Cerebellar cortex (tissue), 1 donor: ENCODE measurements at regions not wholly inside any gene's neighbourhood (a gene's known extent, or its start where the extent isn't known, plus 50 kb on each side); places are given as distances from the start of the nearest gene placed in this dataset.
"Not testable (repeated sequence)": the region's sequence is repeated elsewhere in the genome, so short reads cannot be mapped to it uniquely, and the experiment has no call there.

Experiments used
- DNase-seq: peaks from one replicate; pipeline ENCODE4 v3.0.0-alpha.2; 2015; ENCODE audit warnings: low spot score

DNA sequence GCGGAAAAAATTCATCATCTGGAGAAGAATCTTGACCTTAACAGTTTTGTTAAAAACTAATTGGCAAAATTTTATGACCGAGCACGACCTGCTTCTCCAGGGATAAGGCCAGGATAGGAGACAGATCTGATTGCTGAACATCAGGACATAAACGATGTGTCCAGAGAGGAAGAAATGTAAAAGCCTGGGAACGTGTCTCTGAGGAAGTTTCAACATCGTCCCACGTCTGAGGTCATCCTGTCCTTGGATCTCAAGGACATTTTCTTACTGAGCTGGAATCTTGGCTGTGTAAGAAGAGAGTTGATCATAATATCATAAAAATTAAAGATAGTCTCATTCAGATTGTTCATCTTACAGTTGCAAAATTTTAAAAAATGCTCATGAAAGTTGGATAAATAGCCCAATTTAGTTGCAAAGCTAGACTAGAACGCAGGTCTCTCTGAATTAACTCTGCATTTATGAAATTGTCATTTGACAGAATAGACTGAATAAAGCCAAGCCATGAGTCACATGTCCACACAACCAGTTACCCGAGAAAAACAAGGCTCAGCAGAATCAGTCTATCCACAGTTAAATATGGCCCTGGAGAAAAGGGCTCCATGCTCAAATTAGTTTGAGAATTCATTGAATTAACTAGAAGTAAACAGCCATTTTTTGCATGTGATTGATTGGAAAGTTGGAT, 120.0 kb upstream of the EGFR start:
- no peak for DNase-seq

DNA sequence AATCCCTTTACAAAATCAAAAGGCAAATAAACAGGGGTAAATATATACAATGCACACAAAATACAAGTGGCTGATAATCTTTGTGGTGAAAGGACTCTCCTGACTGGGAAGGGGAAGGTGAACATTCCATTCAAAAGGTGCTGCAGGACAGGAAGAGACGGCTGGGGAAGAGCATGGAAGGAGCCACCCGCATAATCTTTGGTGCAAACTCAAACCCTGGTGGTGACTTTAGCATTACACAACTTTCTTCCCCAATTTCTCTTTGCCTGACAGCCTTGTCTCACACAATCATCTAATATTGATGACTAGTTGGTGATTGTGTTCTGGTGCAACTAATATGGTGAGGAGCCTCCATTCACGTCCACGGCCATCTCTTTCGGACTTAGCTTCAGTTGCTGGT, 117.0 kb upstream of the EGFR start:
- no peak for DNase-seq

DNA sequence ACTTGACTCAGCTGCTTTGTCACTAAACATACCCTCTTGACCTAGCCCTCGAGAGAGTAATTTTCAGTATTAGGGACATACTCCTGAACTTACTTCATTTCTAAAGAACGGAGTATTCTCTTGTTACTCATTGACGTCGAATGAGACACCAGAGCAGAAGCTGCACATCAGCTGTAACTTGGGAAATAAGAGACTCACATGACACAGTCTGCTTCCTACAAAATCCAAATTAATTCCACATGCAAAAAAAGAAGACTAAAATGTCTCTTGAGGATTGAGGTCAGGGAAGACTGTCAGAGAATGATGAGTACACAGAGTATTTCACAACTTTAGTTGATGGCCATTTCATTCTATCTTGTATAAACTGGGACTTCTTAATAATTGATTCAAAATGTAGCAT, 114.7 kb upstream of the EGFR start:
- DNase-seq, result no peak

DNA sequence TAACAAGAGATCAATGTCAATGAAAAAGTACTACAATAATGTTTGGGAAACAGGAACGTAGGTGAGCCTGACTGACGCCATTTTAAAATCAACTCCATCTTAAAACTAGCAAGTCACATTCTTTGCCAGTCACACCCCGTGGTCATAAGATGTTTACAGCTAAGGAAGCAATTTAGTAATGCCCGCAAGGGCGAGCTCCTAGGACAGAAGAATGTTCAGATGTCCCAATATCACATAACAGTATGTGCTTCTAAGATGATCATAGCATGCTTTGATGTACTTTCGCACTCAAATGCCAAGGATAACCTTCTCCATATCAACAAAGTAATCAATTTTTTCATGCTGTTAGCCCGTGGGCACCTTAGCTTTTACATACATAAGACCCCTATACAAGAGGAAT, 113.8 kb upstream of the EGFR start:
- no peak for DNase-seq

DNA sequence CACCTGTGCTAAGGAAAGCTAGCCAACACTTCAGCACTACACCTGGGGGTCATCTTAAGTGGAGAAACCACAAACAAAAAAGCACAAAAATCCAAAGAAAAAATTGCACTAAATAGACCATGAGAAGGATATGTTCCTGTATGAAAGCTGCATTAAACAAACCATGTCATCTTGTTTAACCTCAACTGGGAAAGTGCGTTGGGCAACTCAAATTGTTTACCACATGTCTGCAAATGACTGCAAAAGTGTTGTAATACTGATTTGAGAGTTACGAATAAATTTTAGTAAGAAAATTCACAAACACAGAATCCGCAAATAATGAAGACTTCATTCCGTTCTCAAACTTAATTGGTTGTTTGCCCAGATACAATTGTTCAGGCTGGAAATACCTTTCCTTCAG, 111.9 kb upstream of the EGFR start:
- no peak for DNase-seq

DNA sequence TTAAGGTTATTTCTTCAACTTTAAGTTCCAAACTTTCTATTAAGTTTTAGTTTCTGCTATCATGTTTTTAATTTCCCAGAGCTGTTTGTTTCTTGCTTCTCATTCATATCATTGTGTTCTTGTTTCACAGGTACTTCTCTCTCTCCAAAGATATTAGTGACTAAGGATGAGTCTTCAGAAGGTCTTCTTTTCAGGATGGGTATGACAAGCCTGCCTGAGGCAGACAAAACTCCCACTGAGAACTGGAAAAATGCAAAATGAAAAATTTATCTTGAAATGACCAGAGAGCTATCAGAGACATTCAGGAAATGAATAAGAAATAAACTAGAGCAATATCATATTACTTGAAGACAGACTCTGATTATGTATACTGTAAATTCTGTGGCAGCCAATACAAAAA, 110.8 kb upstream of the EGFR start:
- no peak for DNase-seq

DNA sequence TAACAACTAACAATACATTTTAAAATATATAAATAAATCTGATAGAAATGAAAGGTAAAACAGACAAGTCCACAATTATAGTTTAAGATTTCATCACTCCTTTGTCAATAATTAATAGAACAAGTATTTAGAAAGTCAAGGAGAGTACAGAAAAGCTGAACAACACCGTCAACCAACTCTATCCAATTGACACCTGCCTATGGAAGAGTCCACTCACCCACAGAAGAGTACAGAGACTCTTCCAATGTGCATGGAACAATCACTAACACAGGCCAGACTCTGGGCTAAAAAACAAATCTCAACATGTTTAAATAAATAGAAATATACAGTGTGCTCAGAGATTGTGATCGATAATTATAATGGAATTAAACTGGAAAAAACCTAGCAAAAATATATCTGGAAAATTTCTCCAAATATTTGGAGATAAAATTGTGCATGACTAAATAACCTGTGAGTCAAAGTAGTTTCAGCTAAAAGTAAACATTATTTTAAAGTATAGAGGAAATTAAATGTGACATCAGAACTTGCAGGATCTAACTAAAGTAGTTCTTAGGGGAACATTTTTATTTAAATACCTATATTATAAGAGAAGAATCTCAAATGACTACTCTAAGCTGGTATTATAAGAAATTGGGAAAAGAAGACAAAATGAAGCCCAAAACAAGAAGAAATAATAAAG, 109.9 kb upstream of the EGFR start:
- DNase-seq, result no peak

DNA sequence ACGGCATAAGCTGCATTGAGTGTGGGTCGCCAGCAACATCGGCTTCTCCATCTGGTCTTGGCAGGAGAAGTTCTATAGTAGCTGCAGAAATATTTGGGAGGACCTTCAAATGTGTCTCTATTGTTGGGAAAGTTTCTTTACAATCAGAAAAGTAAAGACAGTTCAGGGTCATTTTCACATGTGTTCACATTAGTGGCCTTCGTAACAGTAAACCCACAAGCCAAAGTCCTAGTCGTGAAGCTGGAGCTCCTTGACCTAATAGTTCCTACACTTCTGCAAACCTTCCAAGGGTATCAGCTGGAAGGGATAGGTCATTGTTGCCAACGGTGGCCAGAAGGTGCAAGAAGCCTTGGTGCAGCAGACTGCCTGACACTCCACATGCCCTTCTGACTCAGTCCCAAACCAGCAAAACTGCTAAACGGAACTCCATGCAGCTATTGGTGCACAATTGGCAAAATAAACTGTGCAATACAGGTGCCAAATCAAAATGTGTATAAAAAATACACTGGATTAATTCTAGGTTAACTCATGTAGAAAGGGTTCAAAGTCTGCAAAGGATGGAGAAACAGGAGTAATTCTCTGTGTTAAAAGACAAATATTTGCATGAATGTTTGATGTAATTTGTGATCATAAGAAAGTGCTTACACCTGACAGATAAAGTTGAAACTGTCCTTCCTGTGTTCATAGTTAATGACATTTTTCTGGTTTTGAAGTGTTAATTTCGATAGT, 102.8 kb upstream of the EGFR start:
- DNase-seq, result no peak

DNA sequence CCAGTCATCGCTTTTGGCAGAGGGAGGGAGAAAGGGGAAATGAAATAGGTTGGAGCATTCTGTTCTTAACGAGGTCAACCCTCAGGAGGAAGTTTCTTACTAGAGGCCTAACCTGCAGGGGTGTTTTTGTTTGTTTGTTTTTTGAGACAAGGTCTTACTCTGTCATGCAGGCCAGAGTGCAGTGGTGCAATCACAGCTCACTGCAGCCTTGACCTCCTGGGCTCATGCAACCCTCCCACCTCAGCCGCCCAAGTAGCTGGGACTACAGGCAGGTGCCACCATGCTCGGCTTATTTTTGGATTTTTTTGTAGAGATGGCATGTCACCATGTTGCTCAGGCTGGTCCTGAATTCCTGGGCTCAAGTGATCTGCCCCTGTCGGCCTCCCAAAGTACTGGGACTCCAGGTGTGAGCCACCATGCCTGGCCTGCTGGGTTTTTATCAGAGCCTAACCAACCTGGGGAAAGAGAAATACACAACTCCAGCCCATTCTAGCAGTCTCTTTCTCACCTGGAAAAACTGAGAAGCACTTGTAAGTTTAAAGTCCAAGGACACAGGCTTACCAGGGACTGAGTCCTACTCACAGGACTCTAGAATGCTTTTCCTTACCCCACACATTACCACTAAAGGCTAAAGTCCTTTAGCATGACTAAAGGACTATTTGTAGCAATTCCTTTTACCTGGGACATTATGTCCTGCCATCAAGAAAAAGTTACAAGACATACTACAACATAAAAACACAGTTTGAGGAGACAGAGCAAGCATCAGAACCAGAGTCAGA, 101.0 kb upstream of the EGFR start:
- no peak for DNase-seq

DNA sequence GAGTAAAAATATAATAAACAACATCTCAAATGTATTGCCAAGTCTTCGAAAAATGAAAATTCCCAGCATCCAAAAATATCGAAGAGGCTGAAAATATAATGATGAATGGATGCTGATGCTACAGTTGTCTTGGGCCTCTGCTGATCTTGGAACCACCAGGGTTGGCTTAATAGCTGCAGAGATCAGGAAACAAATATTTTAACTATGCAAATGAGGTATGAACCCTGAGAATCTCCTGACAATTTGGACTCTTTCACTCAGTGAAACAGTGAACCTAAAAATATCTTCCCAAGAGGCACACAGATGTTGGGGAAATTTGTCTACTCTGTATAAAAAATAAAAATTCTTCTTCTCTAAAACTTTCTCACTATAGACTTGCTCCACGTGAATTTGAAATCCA, 97.7 kb upstream of the EGFR start:
- no peak for DNase-seq

DNA sequence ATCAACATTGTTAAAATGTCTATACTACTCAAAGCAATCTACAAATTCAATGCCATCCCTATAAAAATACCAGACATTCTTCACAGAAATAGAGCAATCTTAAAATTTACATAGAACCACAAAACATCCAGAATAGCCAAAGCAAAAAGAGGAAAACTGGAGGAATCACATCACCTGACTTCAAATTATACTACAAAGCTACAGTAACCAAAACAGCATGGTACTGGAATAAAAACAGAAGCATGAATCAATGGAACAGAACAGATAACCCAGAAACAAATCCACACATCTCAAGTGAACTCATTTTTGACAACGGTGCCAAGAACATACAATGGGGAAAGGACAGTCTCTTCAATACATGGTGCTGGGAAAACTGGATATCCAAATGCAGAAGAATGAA, 87.3 kb upstream of the EGFR start:
- no peak for DNase-seq

DNA sequence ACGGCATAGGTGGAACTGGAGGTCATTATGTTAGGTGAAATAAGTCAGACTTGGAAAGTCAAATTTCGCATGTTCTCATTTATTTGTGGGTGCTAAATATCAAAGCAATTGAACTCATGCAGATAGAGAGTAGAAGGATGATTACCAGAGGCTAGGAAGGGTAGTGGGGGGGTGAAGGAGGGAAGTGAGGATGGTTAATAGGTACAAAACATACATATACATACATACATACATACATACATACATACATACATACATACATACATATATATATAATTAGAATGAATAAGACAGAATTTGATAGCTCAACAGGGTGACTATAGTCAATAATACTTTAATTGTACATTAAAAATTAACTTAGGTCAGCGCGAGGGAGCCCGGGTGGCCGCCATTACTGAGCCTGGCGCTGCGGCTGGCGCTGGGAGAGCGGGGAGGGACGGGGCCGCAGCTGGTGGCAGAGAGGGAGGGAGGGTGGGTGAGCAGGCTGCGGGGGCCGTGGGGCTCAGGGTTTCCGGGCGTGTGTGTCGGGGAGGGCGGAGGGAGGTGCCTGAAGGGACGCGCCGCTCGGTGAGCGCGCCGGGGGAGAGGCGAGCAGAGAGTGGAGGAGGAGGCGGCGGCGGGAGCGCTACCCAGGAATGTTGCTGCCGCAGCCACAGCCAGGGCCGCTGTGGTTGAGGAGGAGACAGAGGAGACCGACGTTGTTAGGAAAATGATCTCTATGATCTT, 85.8 kb upstream of the EGFR start:
- no peak for DNase-seq

DNA sequence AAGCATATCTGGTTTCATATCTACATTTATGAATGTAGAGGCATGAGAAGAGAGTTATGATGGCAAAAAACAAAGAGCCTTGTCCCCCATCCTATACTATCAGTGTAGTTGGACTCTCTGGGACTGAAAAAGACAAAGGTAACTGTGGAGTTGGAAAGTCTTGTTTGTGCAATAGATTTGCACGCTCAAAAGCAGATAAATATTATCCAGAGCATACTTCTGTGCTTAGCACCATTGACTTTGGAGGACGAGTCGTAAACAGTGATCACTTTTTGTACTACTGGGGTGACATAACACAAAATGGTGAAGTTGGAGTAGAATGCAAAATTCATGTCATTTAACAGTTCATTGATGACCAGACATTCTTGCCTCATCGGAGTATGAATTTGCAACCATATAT, 85.2 kb upstream of the EGFR start:
- no peak for DNase-seq

DNA sequence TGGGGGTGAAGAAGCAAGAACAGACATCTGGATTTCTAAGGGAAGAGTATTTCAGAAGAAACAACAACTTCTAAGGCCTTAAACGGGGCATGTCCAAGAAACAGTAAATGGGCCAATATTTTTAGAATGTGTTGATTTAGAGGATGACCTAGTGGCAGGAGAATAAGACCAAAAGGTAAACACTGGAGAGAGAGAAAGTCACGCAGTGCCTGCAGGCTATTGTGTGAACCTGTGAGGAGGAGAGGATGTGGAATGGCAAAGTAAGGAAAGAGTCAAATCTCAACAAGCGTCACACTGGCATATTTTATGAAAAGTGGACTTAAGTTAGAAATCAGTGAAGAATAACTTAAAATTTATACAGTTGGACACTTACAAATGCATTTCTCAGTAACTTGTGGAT, 78.1 kb upstream of the EGFR start:
- no peak for DNase-seq

DNA sequence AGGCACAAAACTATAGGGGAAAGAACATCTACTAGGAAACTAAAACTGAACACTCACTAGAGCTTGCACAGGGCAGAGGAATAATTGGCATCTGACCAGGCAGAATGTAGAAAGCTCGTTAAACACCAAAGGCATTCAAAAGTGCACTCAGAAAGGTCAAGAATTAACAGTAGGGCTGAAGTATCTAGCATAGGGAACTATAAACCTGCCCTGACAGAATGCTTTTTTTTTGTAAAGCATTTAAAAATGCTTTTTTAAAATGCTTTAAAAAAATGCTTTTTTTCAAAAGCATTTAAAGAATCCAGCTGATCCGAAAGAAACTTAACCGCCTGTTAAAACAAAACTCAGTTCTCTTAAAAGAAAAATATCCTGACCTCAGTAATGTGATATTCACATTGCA, 74.6 kb upstream of the EGFR start:
- DNase-seq, result no peak

DNA sequence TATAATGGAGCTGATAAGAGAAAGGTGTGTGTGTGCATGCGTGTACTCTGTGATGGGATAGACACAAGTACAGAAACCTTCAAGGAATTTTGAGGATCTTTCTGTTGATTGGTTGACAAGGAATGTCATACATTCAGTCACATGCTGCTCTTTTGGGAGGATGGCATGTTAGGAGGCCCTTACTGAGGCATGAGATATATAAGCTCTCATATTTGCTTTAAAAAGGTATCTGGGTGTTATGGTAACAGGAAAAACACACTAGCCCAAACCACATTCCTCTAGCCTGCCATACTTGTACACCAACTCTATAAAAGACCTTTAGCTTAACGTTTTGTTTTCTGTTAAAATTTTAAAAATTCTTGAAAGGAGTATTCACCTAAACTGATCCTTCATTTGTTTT, 72.5 kb upstream of the EGFR start:
- DNase-seq, result no peak

DNA sequence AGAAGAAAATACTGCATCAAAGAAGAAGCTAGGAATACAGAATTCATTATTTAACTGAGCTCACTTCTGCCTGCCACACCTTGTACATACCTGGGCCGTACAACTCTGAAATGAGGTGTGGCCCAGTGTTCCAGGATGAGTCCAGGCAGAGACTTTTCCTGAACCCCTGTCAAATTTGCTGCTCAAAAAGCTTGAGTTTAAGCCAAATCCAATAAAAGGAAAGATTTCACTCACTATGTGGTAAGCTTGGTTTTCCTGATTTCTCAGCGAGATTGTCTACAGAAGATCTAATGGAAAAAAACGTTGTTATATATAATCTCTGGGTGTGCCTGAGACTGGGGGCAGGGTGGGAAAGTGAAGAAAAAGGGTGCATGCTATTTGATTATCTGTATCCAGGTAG, 72.1 kb upstream of the EGFR start:
- DNase-seq, result no peak

DNA sequence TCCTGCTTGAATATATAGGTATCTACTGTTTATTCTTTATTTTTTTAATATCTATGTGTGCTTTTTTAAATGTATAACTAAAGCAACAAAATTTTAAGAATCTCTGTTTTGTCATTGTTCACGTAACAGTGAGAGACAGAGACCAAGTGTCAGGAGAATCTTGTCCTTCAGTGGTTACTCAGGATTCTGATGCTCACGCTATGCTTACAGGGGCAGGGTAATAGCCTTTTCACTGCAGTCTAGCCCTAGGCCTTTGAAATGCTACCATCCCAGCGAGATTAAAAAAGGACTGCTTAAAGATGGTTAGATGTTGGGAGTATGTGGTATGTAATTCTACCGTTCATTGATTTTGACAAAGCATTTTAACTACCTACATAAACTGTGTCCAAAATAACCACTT, 71.6 kb upstream of the EGFR start:
- no peak for DNase-seq

DNA sequence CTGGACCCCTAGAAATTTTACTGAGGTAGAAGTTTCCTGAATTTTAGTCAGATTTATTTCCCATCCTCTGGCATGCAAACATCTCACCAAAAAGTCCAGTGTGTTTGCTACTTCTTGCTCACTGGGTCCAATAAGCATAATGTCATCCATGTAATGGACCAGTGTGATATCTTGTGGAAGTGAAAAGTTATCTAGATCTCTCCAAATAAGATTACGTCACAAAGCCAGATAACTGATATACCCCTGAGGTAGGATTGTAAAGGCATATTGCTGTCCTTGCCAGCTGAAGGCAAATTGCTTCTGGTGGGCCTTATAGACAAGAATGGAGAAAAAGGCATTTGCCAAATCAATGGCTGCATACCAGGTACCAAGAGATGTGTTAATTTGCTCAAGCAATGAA, 69.3 kb upstream of the EGFR start:
- DNase-seq, result not testable (repeated sequence)

DNA sequence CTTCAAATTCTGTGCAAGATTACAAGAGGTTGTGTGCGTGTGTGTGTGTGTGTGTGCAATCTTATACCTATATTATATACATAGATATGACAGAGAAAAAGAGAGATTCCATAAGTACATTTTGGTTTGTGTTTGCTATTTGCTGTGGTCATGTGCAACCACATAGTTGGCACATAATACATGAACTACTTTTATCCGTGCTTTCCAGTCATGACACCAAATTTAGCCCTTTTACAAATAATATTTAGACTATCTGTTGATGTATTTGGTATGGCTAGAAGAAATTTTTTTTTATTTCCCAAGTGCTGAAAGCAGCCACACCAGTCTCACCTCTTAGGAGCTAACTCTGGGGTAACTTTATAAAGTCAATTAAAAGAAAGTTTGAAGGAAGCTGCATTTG, 63.5 kb upstream of the EGFR start:
- no peak for DNase-seq

DNA sequence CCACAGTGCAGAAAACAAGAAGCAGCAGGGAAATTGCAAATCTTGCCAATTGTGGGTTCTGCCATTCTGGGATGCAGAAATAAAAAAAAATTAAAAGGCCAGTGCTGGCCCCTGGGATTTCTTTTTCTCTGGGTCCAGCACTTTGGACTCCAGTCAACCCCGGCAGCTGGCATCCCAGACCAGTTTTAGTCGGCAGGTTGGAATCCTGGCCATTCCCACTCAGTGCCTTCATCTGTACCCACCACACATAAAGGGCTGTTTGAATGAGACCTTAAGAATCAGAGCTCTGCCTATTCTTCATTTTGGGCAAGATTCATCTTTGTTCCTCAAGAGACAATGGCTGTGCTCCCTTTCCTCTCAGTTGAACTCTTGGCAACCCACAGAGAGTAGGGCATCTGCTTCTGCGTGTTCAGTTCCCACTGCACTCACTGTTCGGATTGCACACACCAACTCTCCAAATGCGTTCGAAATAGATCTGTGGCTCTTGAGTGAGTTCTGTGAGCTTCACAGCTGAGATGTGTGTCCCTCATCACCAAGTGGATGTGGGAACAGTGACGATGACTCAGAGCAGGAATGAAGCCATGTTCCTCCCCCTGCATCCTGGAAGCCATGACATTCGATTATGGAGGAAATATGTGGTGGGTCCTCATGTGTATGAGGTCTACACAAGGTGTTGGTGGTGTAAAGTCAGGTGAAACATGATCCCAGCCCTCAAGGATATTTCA, 63.0 kb upstream of the EGFR start:
- no peak for DNase-seq
